GM18517 (cell line): ENCODE measurements at regions not wholly inside any gene's neighbourhood (a gene's known extent, or its start where the extent isn't known, plus 50 kb on each side); places are given as distances from the start of the nearest gene placed in this dataset.

Source experiments
- ATAC-seq: cut with Tn5 transposase; IDR thresholded peaks from one replicate; pipeline ENCODE4 v1.9.1; 2021; ENCODE audit warnings: mild to moderate bottlenecking, moderate library complexity; ENCODE audit not compliant: unreplicated experiment

DNA sequence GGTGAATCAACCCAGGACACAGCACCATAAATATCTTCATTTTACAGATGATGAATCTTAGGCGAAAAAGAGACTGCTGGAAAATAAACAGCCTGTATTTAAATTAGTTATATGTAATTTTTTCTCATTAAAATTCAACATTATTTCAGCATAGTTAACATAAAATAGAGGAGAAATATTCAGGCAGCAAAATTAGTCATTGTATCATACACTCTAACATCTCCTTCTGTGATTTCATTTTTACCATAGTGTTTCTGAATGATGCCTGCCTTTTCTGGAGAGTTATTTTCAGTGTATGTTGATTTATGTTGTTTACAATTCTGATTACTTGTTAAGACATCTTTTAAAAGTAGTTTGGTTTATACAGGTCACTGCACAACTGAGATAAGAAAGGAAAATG, 82.3 kb upstream of the KCNIP4 start:
- no peak for ATAC-seq

DNA sequence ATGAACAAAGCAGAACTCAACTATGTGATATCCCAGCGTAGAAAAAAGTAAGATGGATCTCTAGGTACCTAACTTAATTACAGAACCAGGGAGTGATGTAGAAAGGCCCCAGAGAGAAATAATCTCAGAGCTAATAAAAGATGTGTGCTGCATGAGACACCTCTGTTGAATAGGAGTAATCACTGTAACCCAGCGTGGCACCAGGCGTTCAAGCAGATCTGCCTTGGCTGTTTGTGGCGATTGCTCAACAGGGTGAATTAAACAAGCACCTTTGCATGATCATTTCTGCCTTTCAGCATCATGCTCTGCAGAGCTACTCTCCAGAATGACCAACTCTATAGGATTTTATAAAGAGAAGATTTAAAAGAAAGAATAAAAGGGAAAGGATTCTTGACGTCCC, 81.7 kb upstream of the KCNIP4 start:
- no peak for ATAC-seq

DNA sequence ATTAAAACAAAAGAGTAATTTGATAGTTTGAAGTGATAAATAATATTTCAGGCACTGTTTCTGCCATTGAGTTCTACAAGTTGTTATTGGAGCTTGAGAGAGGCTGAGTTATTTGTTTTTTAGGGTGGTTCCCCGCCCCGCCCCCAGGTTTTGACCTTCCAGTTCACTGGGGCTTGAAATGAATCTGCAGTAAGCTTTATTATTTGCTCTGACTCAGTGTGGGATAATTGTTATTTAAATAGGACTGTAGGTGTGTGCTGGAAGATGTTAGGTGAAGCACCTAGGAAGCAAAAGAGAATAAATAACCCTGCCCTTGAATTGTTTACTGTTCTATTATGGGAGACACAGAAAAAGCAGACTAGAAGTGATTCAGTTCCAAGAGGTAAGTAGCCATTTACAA, 81.2 kb upstream of the KCNIP4 start:
- ATAC-seq, result no peak

DNA sequence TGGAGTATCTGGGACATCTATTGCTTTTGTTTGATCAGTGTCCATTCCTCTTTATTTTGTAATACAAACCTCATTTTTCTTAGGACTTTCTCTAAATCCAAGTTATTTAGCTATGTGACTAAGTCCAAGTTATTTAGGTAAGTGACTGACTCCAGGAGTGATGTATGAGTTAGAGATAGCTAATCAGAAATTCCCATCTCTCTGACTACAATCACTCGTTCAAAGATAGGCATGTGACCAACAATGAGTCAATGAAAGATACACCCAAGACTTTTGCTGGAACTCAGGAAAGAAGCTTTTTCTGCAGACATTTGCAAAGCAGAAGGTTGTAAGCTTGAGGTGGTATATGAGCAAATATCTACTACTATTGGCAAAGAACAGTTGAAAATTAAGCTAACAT, 72.5 kb upstream of the KCNIP4 start:
- ATAC-seq, result no peak

DNA sequence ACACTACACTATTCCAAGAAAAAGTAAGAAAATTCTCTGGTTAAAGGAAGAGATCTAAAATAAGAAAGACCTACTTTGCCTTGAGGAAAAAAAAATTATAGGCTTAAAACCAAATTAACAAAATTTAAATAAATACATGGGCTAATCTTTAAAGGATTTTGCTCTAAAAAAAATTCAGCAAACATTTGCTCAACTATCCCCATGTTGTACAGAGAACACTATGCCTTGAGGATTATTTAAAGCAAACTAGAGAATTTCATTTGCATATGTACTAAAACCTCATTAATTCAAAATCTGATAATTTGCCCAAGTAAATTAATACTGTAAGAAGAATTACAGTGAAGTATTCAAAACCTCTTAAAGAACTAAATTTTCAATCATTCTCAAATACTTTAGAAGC, 71.6 kb upstream of the KCNIP4 start:
- no peak for ATAC-seq

DNA sequence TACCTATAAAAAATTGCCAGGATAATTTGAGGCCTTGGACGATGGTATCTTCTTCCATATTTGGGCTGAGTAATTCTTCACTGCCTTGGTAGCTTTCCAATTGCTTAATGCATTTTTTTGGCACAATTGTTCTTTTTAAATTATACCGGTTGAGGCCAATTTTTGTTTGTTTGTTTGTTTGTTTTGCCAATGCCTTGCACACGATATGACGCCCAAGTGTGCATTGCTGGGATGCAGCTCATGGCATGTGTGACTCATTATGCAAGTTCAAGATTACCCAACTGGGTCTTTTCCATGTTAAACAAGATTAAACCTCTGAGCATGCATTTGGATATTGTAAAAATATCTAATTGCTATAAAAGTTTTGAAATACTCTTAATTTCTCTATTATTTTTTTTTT, 71.1 kb upstream of the KCNIP4 start:
- no peak for ATAC-seq

DNA sequence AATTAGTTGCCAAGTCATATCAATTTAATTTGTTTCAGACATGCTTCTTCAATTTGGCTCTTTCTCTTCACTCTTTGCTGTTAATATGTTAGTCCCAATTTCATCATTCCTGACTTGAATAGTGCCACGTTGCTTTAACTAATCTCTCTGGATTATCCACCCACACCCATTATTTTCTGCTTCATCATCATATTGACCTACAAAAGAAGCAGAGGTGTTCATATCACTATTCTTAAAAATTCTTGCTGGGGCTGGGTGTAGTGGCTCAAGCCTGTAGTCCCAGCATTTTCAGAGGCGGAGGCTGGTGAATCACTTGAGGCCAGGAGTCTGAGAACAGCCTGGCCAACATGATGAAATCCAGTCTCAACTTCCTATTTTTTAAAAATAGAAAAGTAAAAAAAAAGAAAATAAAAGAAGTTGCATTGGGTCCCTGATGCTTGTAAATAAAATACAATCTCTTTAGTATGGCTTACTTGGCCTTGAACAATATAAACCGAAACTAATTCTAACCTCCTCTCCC, 65.7 kb upstream of the KCNIP4 start:
- ATAC-seq, result no peak

DNA sequence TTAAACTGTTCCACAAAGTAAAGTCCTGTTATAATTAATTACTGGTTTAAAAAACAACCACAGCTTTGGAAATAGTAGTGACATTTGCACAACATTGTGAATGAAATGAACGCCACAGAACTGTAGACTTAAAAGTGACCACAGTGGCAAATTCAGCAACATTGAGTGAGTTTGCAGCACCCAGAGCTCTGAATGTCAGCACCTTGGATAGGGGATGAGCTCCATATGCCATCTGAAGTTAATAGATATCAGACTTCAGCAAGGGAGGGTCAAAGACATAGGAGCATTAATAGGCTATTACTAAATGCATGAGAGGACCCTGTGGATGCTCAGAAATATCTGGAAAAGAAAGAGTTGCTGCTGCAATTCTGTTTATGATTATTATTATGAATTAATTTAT, 55.3 kb upstream of the KCNIP4 start:
- no peak for ATAC-seq
